B cell (primary cell): ENCODE measurements at regions not wholly inside any gene's neighbourhood (a gene's known extent, or its start where the extent isn't known, plus 50 kb on each side); places are given as distances from the start of the nearest gene placed in this dataset.

Experiments
- ATAC-seq: fragments of 200-7000 bp; cut with Tn5 transposase; one replicate; pipeline ENCODE4 v1.10.0; 2021; ENCODE audit warnings: low read depth, mild to moderate bottlenecking, moderate number of reproducible peaks, moderate library complexity
- CTCF ChIA-PET: fragments of 350-600 bp; sonication (Branson Sonifier 250); formaldehyde crosslinking; loops from one replicate; lab custom pipeline; 2021; ENCODE audit warnings: antibody characterized with exemption, inconsistent platforms; lab: Charles Lee
- POLR2A ChIA-PET: fragments of 350-600 bp; sonication (Branson Sonifier 250); formaldehyde crosslinking; loops from one replicate; lab custom pipeline; 2021; ENCODE audit warnings: antibody characterized with exemption; lab: Charles Lee
- DNase-seq: peaks from one replicate; pipeline ENCODE4 v3.0.0; 2013
- H2AFZ ChIP-seq: 2 replicates; pipeline ENCODE4 v1.6.1; 2012; ENCODE audit warnings: mild to moderate bottlenecking, low read depth, low read length; ENCODE audit not compliant: insufficient read depth, poor library complexity, severe bottlenecking
- H3K27ac ChIP-seq, 2 donors: 1 replicate in 1 of 2; 2 replicates in 1 of 2; pipeline ENCODE4 v1.5.1; 2012 to 2013; ENCODE audit warnings: low read length in 2 of 2, mild to moderate bottlenecking in 2 of 2, moderate library complexity in 1 of 2
- H3K27me3 ChIP-seq, 4 experiments: fragments of 200-600 bp in 1 of 4; sonication (generic) in 1 of 4; replicated peaks in 1 of 4; 1 replicate in 2 of 4; 2 replicates in 2 of 4; pipeline versions ENCODE4 v1.6.1 to v1.7.0; 2013 to 2016; ENCODE audit warnings: low read length in 3 of 4, mild to moderate bottlenecking in 2 of 4, mixed read lengths in 1 of 4, moderate library complexity in 1 of 4; ENCODE audit not compliant: insufficient read depth in 4 of 4, control insufficient read depth in 3 of 4; ENCODE audit errors: control extremely low read depth in 1 of 4
- H3K36me3 ChIP-seq, 2 experiments: replicated peaks in 1 of 2; 1 replicate in 1 of 2; 2 replicates in 1 of 2; pipeline versions ENCODE4 v1.6.1 to v1.7.1; 2013; ENCODE audit warnings: low read length in 1 of 2; ENCODE audit not compliant: insufficient read depth in 2 of 2, control insufficient read depth in 1 of 2; ENCODE audit errors: control extremely low read depth in 1 of 2, extremely low read depth in 1 of 2
- H3K4me1 ChIP-seq, 2 donors: fragments of 200-600 bp in 1 of 2; sonication (generic) in 1 of 2; 1 replicate in 1 of 2; 2 replicates in 1 of 2; pipeline versions ENCODE4 v1.5.1 to v1.6.1; 2013 to 2017; ENCODE audit warnings: low read length in 2 of 2; ENCODE audit not compliant: control insufficient read depth in 2 of 2, insufficient read depth in 2 of 2
- H3K4me2 ChIP-seq: replicated peaks from 2 replicates; pipeline ENCODE3; 2012; ENCODE audit warnings: mild to moderate bottlenecking, low read depth, low read length; ENCODE audit not compliant: poor library complexity, severe bottlenecking
- H3K4me3 ChIP-seq, 5 experiments: fragments of 200-600 bp in 1 of 5; sonication (generic) in 1 of 5; 1 replicate in 3 of 5; 2 replicates in 2 of 5; pipeline versions ENCODE4 v1.5.1 to v1.7.0; 2011 to 2016; ENCODE audit warnings: low read length in 4 of 5, mild to moderate bottlenecking in 4 of 5, low read depth in 2 of 5, control low read depth in 1 of 5, moderate library complexity in 1 of 5; ENCODE audit not compliant: insufficient read depth in 1 of 5; ENCODE audit errors: control extremely low read depth in 1 of 5, extremely low read depth in 1 of 5
- H3K79me2 ChIP-seq: fragments of 200-600 bp; sonication (generic); one replicate; pipeline ENCODE4 v1.6.0; 2016; ENCODE audit warnings: low read length; ENCODE audit not compliant: control insufficient read depth, insufficient read depth
- H3K9ac ChIP-seq: fragments of 200-600 bp; sonication (generic); 2 replicates; pipeline ENCODE4 v1.6.1; 2017; ENCODE audit warnings: mild to moderate bottlenecking, low read length, moderate library complexity
- H3K9me3 ChIP-seq, 3 donors: one replicate each; pipeline versions ENCODE4 v1.6.1 to v1.7.1; 2013; ENCODE audit warnings: low read length in 2 of 3; ENCODE audit not compliant: control insufficient read depth in 2 of 3, insufficient read depth in 1 of 3; ENCODE audit errors: control extremely low read depth in 1 of 3
- H4K20me1 ChIP-seq: 2 replicates; pipeline ENCODE4 v1.6.0; 2012; ENCODE audit warnings: mild to moderate bottlenecking, low read length; ENCODE audit not compliant: insufficient read depth, control insufficient read depth, poor library complexity, severe bottlenecking
- H3K27ac Mint-ChIP-seq: one replicate; pipeline ENCODE4 v1.8.0; 2021; ENCODE audit warnings: mixed read lengths
- H3K27me3 Mint-ChIP-seq: one replicate; pipeline ENCODE4 v1.8.0; 2021; ENCODE audit warnings: mixed read lengths
- H3K4me1 Mint-ChIP-seq: one replicate; pipeline ENCODE4 v1.8.0; 2021; ENCODE audit warnings: mixed read lengths
- H3K4me3 Mint-ChIP-seq: one replicate; pipeline ENCODE4 v1.8.0; 2021; ENCODE audit warnings: mixed read lengths
- H3K9me3 Mint-ChIP-seq: one replicate; pipeline ENCODE4 v1.8.0; 2022; ENCODE audit warnings: mixed read lengths; ENCODE audit not compliant: insufficient read depth
- CTCF ChIP-seq: fragments of 200-600 bp; IDR thresholded peaks from one replicate; pipeline ENCODE4 v1.8.0; 2022; ENCODE audit warnings: antibody characterized with exemption, mild to moderate bottlenecking
- EZH2 ChIP-seq: IDR thresholded peaks from 2 replicates; pipeline ENCODE4 v1.6.1; 2012; ENCODE audit warnings: borderline replicate concordance, low read depth, mild to moderate bottlenecking, moderate library complexity, low read length; ENCODE audit not compliant: insufficient read depth, poor library complexity, severe bottlenecking
- WGBS: methylation state at CpG from one replicate; pipeline ENCODE4 v1.1.5; 2013; ENCODE audit warnings: missing lambda C conversion rate; ENCODE audit not compliant: insufficient coverage; 5-methylcytosine and 5-hydroxymethylcytosine counted together
- intact Hi-C: fragments of 100-400 bp; cut with micrococcal nuclease; formaldehyde crosslinking; loops from one replicate; pipeline ENCODE4 v1.10.0; 2022

GRCh38 chr7:124688991-124689390 lies 76.6 kb downstream of the GPR37 start:
- Mint-ChIP-seq H3K27ac (no peak overlapping the region), H3K4me1 (no peaks in the 10 kb centered on the region), H3K27me3 (no peaks in the 10 kb centered on the region), H3K9me3 (peaks cover 2% of the 10 kb centered on the region), H3K4me3 (no peak overlapping the region)
- Histone ChIP-seq H3K36me3 (no peaks in the 10 kb centered on the region), H3K4me1 (no peaks in the 10 kb centered on the region), H3K4me2 (no peak overlapping the region), H3K27me3 (no peaks in the 10 kb centered on the region), H4K20me1 (no peaks in the 10 kb centered on the region), H3K27ac (no peak overlapping the region), H3K79me2 (no peaks in the 10 kb centered on the region), H3K9me3 (no peaks in the 10 kb centered on the region), H3K4me3 (no peak overlapping the region), H2AFZ (no peak overlapping the region), H3K9ac (no peak overlapping the region)
- ATAC-seq (no peak), DNase-seq (no peak)
- no CpG with 5 or more reads among the region's 3 CpGs for WGBS
- no peak for TF ChIP-seq EZH2
- no peak for TF ChIP-seq CTCF
- ChIA-PET POLR2A (no interaction called here), CTCF (no interaction called here)
- intact Hi-C loops = no loop called here

- H3K9me3 Mint-ChIP-seq = peaks cover 2% of the 10 kb centered on the region
- no peaks in the 10 kb centered on the region for H3K4me1 Mint-ChIP-seq
- DNase-seq (no peak), ATAC-seq (no peak)
- no peak overlapping the region for H3K4me3 Mint-ChIP-seq
- no peak overlapping the region for H3K27ac Mint-ChIP-seq
- ChIA-PET POLR2A (no interaction called here), CTCF (no interaction called here)
- no peak overlapping the region for H3K4me2 ChIP-seq
- H3K79me2 ChIP-seq = no peaks in the 10 kb centered on the region
- no peak overlapping the region for H3K27ac ChIP-seq
- H4K20me1 ChIP-seq = no peaks in the 10 kb centered on the region
- no peak overlapping the region for H3K4me3 ChIP-seq
- no peaks in the 10 kb centered on the region for H3K27me3 Mint-ChIP-seq
- no peaks in the 10 kb centered on the region for H3K36me3 ChIP-seq
- H3K4me1 ChIP-seq = no peaks in the 10 kb centered on the region
- no peak overlapping the region for H2AFZ ChIP-seq
- H3K27me3 ChIP-seq = no peaks in the 10 kb centered on the region
- intact Hi-C loops = no loop called here
- no peaks in the 10 kb centered on the region for H3K9me3 ChIP-seq
- no peak for TF ChIP-seq CTCF
- no peak for TF ChIP-seq EZH2
- no peak overlapping the region for H3K9ac ChIP-seq
Measured at GRCh38 chr7:124686543-124687171, 78.9 kb downstream of the GPR37 start.
